ENCODE measurements at regions not wholly inside any gene's neighbourhood (a gene's known extent, or its start where the extent isn't known, plus 50 kb on each side); places are given as distances from the start of the nearest gene placed in this dataset.

GRCh38 chr7:132023466-132023865 is 467.0 kb upstream of the PODXL start:
- in situ Hi-C loops (cut with MboI; ENCODE audit: low sequenced_read_pairs, unreplicated experiment): no loop called here
- no peak for TF ChIP-seq CTCF (IDR thresholded peaks at IDR 0.05; ENCODE audit: borderline replicate concordance, control extremely low read depth, extremely low read depth, insufficient read depth, missing control alignments)
- no peak for DNase-seq (ENCODE audit: low spot score)

GRCh38 chr7:132022188-132022587 is 465.8 kb upstream of the PODXL start:
- no peak for TF ChIP-seq CTCF (IDR thresholded peaks at IDR 0.05; ENCODE audit: borderline replicate concordance, control extremely low read depth, extremely low read depth, insufficient read depth, missing control alignments)
- in situ Hi-C loops (cut with MboI; ENCODE audit: low sequenced_read_pairs, unreplicated experiment): no loop called here
- DNase-seq (ENCODE audit: low spot score): no peak

GRCh38 chr7:132019703-132020102 is 463.3 kb upstream of the PODXL start:
- TF ChIP-seq CTCF (IDR thresholded peaks at IDR 0.05; ENCODE audit: borderline replicate concordance, control extremely low read depth, extremely low read depth, insufficient read depth, missing control alignments): no peak
- in situ Hi-C loops (cut with MboI; ENCODE audit: low sequenced_read_pairs, unreplicated experiment): no loop called here
- no peak for DNase-seq (ENCODE audit: low spot score)

GRCh38 chr7:132009778-132010177 is 453.4 kb upstream of the PODXL start:
- no peak for TF ChIP-seq CTCF (IDR thresholded peaks at IDR 0.05; ENCODE audit: borderline replicate concordance, control extremely low read depth, extremely low read depth, insufficient read depth, missing control alignments)
- no peak for DNase-seq (ENCODE audit: low spot score)
- in situ Hi-C loops (cut with MboI; ENCODE audit: low sequenced_read_pairs, unreplicated experiment): no loop called here

GRCh38 chr7:132004529-132004928 is 448.1 kb upstream of the PODXL start:
- DNase-seq (ENCODE audit: low spot score): no peak
- in situ Hi-C loops (cut with MboI; ENCODE audit: low sequenced_read_pairs, unreplicated experiment): no loop called here
- no peak for TF ChIP-seq CTCF (IDR thresholded peaks at IDR 0.05; ENCODE audit: borderline replicate concordance, control extremely low read depth, extremely low read depth, insufficient read depth, missing control alignments)

GRCh38 chr7:132002343-132002968 is 446.0 kb upstream of the PODXL start:
- no peak for DNase-seq (ENCODE audit: low spot score)
- in situ Hi-C loops (cut with MboI; ENCODE audit: low sequenced_read_pairs, unreplicated experiment): no loop called here
- no peak for TF ChIP-seq CTCF (IDR thresholded peaks at IDR 0.05; ENCODE audit: borderline replicate concordance, control extremely low read depth, extremely low read depth, insufficient read depth, missing control alignments)

Measured in GM13976 (cell line).